ENCODE measurements at regions not wholly inside any gene's neighbourhood (a gene's known extent, or its start where the extent isn't known, plus 50 kb on each side); places are given as distances from the start of the nearest gene placed in this dataset.

DNA sequence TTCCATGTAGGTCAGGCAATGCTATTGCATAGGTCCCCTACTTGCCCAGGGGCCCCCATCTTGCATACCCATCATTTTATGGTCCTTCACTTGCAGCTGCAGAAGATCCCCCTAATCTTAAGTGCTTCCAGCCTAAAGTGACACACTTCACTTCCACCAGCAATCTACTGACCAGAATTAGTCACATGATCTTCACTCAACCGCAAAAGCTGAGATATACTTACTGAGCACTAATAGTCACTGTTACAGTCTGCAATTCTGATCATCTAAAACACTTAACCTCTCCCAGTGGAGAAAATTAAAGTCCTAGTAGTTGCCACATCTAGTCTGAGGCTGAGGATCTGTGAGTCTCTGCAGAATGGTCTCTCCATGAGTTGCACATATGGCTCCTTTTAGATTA, 82.1 kb downstream of the AREG start:
- TF ChIP-seq CTCF (IDR thresholded peaks at IDR 0.05; ENCODE audit: low read length) (no peak), EZH2 (IDR thresholded peaks at IDR 0.05; ENCODE audit: borderline replicate concordance, low read length) (no peak)
